ENCODE measurements at regions not wholly inside any gene's neighbourhood (a gene's known extent, or its start where the extent isn't known, plus 50 kb on each side); places are given as distances from the start of the nearest gene placed in this dataset.

- Histone ChIP-seq H3K27me3 (ENCODE audit: control insufficient read depth, insufficient read depth, low read length) (peaks cover 5% of the 10 kb centered on the region), H3K4me3 (ENCODE audit: low read length) (no peak overlapping the region), H3K9me3 (replicated peaks; ENCODE audit: control insufficient read depth, low read depth, low read length) (peaks cover 3% of the 10 kb centered on the region), H3K36me3 (ENCODE audit: control insufficient read depth, insufficient read depth, low read length) (no peaks in the 10 kb centered on the region), H3K27ac (ENCODE audit: low read length) (no peak overlapping the region), H3K4me1 (ENCODE audit: control insufficient read depth, insufficient read depth, low read length) (no peaks in the 10 kb centered on the region)
- DNase-seq: no peak
- WGBS (ENCODE audit: insufficient coverage): no CpG with 5 or more reads among the region's 2 CpGs
These were observed 96.8 kb upstream of the DOCK9 start for GRCh38 chr13:99074693-99075092.

DNA sequence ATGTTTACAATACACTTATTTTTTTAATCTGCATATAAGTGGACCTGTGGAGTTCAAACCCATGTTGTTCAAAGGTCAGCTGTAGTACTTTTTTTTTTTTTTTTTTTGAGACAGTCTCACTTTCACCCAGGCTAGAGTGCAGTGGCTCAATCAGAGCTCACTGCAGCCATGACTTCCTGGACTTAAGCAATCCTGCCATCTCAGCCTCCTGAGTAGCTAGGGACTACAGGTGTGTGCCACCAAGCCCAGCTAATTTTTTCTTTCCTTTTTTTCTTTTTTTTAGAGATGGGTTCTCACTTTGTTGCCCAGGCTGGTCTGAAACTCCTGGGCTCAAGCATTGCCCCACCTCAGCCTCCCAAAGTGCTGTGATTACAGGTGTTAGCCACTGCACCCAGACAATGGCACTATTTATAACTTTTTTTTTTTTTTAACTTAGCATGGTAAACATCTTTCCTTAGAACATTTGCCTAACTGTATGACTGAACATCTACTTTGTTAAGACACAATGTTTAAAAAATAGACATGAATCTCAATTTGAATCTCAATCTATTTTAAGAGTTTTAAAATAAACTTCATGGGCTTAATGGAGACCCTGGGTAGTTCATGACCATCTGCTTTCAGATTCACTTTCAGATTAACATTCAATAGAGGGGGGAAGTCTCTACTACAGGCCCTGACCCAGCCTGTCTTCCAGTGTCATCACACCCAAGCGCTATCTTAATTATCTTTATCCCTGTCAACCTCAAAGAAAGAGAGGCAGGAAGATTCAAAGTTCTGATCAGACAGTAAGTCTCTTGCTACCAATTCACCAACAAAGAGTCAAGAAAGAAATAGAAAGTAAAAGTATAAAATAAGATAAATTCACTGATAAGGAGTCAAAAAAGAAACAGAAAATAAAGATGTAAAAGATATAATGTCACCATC, 97.7 kb upstream of the DOCK9 start:
- Histone ChIP-seq H3K4me1 (ENCODE audit: control insufficient read depth, insufficient read depth, low read length) (no peaks in the 10 kb centered on the region), H3K27me3 (ENCODE audit: control insufficient read depth, insufficient read depth, low read length) (peaks cover 5% of the 10 kb centered on the region), H3K4me3 (ENCODE audit: low read length) (no peak overlapping the region), H3K36me3 (ENCODE audit: control insufficient read depth, insufficient read depth, low read length) (no peaks in the 10 kb centered on the region), H3K9me3 (replicated peaks; ENCODE audit: control insufficient read depth, low read depth, low read length) (peaks cover 3% of the 10 kb centered on the region), H3K27ac (ENCODE audit: low read length) (no peak overlapping the region)
- no CpG with 5 or more reads among the region's 1 CpG for WGBS (ENCODE audit: insufficient coverage)
- DNase-seq: no peak

GRCh38 chr13:99078017-99078771, 100.3 kb upstream of the DOCK9 start:
- DNase-seq: no peak
- Histone ChIP-seq H3K36me3 (ENCODE audit: control insufficient read depth, insufficient read depth, low read length) (no peaks in the 10 kb centered on the region), H3K27ac (ENCODE audit: low read length) (no peak overlapping the region), H3K4me3 (ENCODE audit: low read length) (no peak overlapping the region), H3K27me3 (ENCODE audit: control insufficient read depth, insufficient read depth, low read length) (peaks cover 5% of the 10 kb centered on the region), H3K4me1 (ENCODE audit: control insufficient read depth, insufficient read depth, low read length) (no peaks in the 10 kb centered on the region), H3K9me3 (replicated peaks; ENCODE audit: control insufficient read depth, low read depth, low read length) (peaks cover 3% of the 10 kb centered on the region)
- WGBS (ENCODE audit: insufficient coverage): 87% methylated on average over 7 of the region's 8 CpGs

- no peaks in the 10 kb centered on the region for H3K36me3 ChIP-seq (ENCODE audit: control insufficient read depth, insufficient read depth, low read length)
- 100% methylated on average over 1 of the region's 2 CpGs for WGBS (ENCODE audit: insufficient coverage)
- no peak overlapping the region for H3K4me3 ChIP-seq (ENCODE audit: low read length)
- no peak for DNase-seq
- H3K27me3 ChIP-seq (ENCODE audit: control insufficient read depth, insufficient read depth, low read length): peaks cover 12% of the 10 kb centered on the region
- no peaks in the 10 kb centered on the region for H3K4me1 ChIP-seq (ENCODE audit: control insufficient read depth, insufficient read depth, low read length)
- H3K9me3 ChIP-seq (replicated peaks; ENCODE audit: control insufficient read depth, low read depth, low read length): no peaks in the 10 kb centered on the region
- no peak overlapping the region for H3K27ac ChIP-seq (ENCODE audit: low read length)
These were observed 102.3 kb upstream of the DOCK9 start for GRCh38 chr13:99080131-99080530.

DNA sequence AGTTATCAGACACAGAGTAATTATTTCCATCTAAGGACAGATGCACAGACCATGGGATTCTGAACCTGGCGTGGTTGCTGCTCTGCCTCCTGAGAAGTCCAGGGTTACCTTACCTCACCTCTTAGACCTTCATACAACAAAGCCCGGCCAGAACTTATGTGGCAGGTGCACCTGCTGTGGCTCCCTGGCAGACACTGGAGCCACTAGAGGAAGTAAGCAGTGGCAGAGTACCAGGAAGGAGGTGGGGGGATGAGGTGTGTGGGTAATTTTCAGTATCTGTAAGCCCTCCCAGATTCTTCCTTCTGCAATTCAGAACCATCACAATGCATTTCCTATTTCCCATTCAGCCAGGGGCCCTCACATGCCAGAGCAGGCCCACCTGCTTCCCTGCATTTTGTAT, 106.1 kb upstream of the DOCK9 start:
- Histone ChIP-seq H3K27me3 (ENCODE audit: control insufficient read depth, insufficient read depth, low read length) (peaks cover 25% of the 10 kb centered on the region), H3K9me3 (replicated peaks; ENCODE audit: control insufficient read depth, low read depth, low read length) (no peaks in the 10 kb centered on the region), H3K4me3 (ENCODE audit: low read length) (no peak overlapping the region), H3K4me1 (ENCODE audit: control insufficient read depth, insufficient read depth, low read length) (peaks cover 5% of the 10 kb centered on the region), H3K27ac (ENCODE audit: low read length) (no peak overlapping the region), H3K36me3 (ENCODE audit: control insufficient read depth, insufficient read depth, low read length) (no peaks in the 10 kb centered on the region)
- 20% methylated on average over 1 of the region's 2 CpGs for WGBS (ENCODE audit: insufficient coverage)
- DNase-seq: no peak

GRCh38 chr13:99085139-99085807, 107.4 kb upstream of the DOCK9 start:
- Histone ChIP-seq H3K27ac (ENCODE audit: low read length) (no peak overlapping the region), H3K4me3 (ENCODE audit: low read length) (peak overlapping the region; percentile 1), H3K36me3 (ENCODE audit: control insufficient read depth, insufficient read depth, low read length) (no peaks in the 10 kb centered on the region), H3K27me3 (ENCODE audit: control insufficient read depth, insufficient read depth, low read length) (peaks cover 25% of the 10 kb centered on the region), H3K4me1 (ENCODE audit: control insufficient read depth, insufficient read depth, low read length) (peaks cover 5% of the 10 kb centered on the region), H3K9me3 (replicated peaks; ENCODE audit: control insufficient read depth, low read depth, low read length) (no peaks in the 10 kb centered on the region)
- DNase-seq: no peak
- 35% methylated on average over 11 of the region's 27 CpGs for WGBS (ENCODE audit: insufficient coverage)

- no peak overlapping the region for H3K27ac ChIP-seq (ENCODE audit: low read length)
- H3K4me1 ChIP-seq (ENCODE audit: control insufficient read depth, insufficient read depth, low read length): peaks cover 5% of the 10 kb centered on the region
- under 1% methylated on average over 23 of the region's 32 CpGs for WGBS (ENCODE audit: insufficient coverage)
- peak overlapping the region; percentile 37 for H3K4me3 ChIP-seq (ENCODE audit: low read length)
- H3K27me3 ChIP-seq (ENCODE audit: control insufficient read depth, insufficient read depth, low read length): peaks cover 27% of the 10 kb centered on the region
- H3K9me3 ChIP-seq (replicated peaks; ENCODE audit: control insufficient read depth, low read depth, low read length): no peaks in the 10 kb centered on the region
- no peak for DNase-seq
- no peaks in the 10 kb centered on the region for H3K36me3 ChIP-seq (ENCODE audit: control insufficient read depth, insufficient read depth, low read length)
These were observed 108.0 kb upstream of the DOCK9 start for GRCh38 chr13:99085808-99086266.

GRCh38 chr13:99086267-99087097, 108.6 kb upstream of the DOCK9 start:
- peak; percentile 51 for DNase-seq
- H3K27ac ChIP-seq (ENCODE audit: low read length): peak overlapping the region; percentile 29
- under 1% methylated on average over 130 of the region's 130 CpGs for WGBS (ENCODE audit: insufficient coverage)
- peak overlapping the region; percentile 60 for H3K4me3 ChIP-seq (ENCODE audit: low read length)
- H3K27me3 ChIP-seq (ENCODE audit: control insufficient read depth, insufficient read depth, low read length): peaks cover 28% of the 10 kb centered on the region
- H3K9me3 ChIP-seq (replicated peaks; ENCODE audit: control insufficient read depth, low read depth, low read length): no peaks in the 10 kb centered on the region
- peaks cover 5% of the 10 kb centered on the region for H3K4me1 ChIP-seq (ENCODE audit: control insufficient read depth, insufficient read depth, low read length)
- H3K36me3 ChIP-seq (ENCODE audit: control insufficient read depth, insufficient read depth, low read length): no peaks in the 10 kb centered on the region

- under 1% methylated on average over 86 of the region's 92 CpGs for WGBS (ENCODE audit: insufficient coverage)
- Histone ChIP-seq H3K4me1 (ENCODE audit: control insufficient read depth, insufficient read depth, low read length) (peaks cover 5% of the 10 kb centered on the region), H3K27me3 (ENCODE audit: control insufficient read depth, insufficient read depth, low read length) (peaks cover 28% of the 10 kb centered on the region)
These were observed 109.5 kb upstream of the DOCK9 start for GRCh38 chr13:99087098-99087953.

More at GRCh38 chr13:99087098-99087953, 109.5 kb upstream of the DOCK9 start:
- Histone ChIP-seq H3K27ac (ENCODE audit: low read length) (peak overlapping the region; percentile 67), H3K4me3 (ENCODE audit: low read length) (peak overlapping the region; percentile 60), H3K36me3 (ENCODE audit: control insufficient read depth, insufficient read depth, low read length) (no peaks in the 10 kb centered on the region), H3K9me3 (replicated peaks; ENCODE audit: control insufficient read depth, low read depth, low read length) (no peaks in the 10 kb centered on the region)
- DNase-seq: peak; percentile 90
